ENCODE measurements at regions not wholly inside any gene's neighbourhood (a gene's known extent, or its start where the extent isn't known, plus 50 kb on each side); places are given as distances from the start of the nearest gene placed in this dataset.

DNA sequence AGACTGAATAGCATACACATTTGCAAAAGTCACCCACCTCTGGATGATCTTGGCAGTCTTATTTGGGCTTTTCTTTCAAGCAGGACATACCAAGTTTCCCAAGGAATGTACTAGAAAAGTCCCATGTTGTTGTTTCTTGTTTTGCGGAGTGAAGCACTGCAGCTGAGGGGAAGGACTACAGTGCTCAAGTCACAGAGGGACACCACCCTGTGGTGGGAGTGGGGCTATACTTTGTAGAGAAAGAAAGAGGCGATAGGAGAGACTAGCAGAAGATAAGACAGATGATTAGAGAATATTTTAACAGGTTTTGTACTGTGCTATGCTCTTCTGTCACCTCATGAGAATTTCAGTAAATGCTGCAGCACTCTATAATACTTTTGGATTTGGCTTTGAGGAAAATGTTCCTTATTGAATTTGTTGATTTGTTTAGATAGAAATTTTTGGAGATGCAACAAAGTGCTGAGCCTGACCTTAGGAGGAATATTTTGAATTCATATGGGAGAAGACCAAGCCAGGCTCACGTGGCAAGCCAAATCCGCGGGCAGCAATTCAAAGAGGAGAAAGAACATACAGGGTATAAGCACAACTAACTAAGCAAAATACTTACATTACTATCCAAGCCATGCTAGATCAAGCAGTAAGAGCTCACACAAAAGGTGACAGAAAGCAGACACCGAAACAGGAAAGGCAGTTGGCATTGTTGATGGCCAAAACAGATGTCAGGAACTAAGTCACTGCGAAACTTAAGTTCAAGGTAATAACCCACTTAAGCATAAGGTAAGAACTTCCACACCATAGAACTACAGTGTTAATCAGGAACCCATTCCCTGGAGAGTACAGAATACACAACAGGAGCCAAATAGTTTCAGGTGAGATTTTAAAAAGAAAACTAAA, 280.3 kb upstream of the INTU start:
- no peak overlapping the region for H3K4me3 ChIP-seq (ENCODE audit: low read depth, low read length)
- TF ChIP-seq, protein P1, sequence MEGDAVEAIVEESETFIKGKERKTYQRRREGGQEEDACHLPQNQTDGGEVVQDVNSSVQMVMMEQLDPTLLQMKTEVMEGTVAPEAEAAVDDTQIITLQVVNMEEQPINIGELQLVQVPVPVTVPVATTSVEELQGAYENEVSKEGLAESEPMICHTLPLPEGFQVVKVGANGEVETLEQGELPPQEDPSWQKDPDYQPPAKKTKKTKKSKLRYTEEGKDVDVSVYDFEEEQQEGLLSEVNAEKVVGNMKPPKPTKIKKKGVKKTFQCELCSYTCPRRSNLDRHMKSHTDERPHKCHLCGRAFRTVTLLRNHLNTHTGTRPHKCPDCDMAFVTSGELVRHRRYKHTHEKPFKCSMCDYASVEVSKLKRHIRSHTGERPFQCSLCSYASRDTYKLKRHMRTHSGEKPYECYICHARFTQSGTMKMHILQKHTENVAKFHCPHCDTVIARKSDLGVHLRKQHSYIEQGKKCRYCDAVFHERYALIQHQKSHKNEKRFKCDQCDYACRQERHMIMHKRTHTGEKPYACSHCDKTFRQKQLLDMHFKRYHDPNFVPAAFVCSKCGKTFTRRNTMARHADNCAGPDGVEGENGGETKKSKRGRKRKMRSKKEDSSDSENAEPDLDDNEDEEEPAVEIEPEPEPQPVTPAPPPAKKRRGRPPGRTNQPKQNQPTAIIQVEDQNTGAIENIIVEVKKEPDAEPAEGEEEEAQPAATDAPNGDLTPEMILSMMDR (IDR thresholded peaks at IDR 0.05; ENCODE audit: borderline replicate concordance, insufficient read depth, low read depth, low read length) = no peak

DNA sequence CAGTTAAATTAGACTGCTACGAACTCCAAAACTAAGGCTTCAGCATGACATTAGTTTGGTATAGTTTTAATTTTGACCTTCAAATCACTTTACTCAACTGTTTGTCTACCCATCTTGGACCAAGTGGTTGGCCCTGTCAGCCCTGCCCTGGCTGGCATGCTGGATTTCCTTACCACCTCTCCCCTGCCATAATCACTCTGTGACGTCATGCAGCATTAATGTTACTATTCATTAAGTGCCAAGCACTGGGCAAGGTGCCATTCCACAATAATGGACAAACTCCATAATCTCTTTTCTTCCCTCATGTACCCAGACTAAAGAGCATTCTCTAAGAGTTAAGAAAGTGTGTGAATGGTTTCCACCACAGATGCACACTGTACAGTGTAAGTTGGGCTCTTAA, 277.0 kb upstream of the INTU start:
- TF ChIP-seq, protein P1 (IDR thresholded peaks at IDR 0.05; ENCODE audit: borderline replicate concordance, insufficient read depth, low read depth, low read length) = no peak
- no peak overlapping the region for H3K4me3 ChIP-seq (ENCODE audit: low read depth, low read length)

DNA sequence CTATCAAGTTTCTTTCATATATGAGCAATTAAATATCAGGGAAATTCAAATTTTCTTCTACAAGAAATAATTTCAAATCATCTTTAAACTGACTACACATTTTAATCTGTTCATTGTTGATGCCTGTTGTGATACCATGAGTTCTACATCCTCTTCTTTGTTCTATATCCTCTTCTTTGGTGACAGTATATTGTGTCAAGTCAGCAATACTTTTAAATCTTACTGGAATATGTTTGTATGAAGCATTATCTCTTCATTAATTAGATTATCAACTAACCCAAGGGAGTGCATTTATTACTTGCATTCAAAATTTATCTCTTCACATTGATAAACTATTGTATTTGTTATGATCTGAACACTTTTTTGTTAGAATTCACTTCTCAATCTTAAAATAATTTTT, 275.0 kb upstream of the INTU start:
- no peak overlapping the region for H3K4me3 ChIP-seq (ENCODE audit: low read depth, low read length)
- TF ChIP-seq, protein P1 (IDR thresholded peaks at IDR 0.05; ENCODE audit: borderline replicate concordance, insufficient read depth, low read depth, low read length) = no peak

DNA sequence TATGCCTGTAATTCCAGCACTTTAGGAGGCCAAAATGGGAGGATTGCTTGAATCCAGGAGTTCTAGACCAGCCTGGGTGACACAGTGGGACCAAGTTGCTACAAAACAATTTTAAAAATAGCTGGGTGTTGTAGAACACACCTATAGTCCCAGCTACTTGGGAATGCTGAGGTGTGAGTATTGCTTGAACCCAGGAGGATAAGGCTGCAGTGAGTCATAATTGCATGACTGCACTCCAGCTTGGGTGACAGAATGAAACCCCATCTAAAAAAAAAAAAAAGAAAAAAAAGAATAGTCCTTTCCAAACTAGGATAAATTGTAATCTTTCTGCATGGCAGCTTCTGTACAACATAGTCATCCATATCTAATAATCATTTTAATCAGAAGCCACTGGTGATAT, 270.1 kb upstream of the INTU start:
- no peak overlapping the region for H3K4me3 ChIP-seq (ENCODE audit: low read depth, low read length)
- TF ChIP-seq, protein P1 (IDR thresholded peaks at IDR 0.05; ENCODE audit: borderline replicate concordance, insufficient read depth, low read depth, low read length) = no peak

DNA sequence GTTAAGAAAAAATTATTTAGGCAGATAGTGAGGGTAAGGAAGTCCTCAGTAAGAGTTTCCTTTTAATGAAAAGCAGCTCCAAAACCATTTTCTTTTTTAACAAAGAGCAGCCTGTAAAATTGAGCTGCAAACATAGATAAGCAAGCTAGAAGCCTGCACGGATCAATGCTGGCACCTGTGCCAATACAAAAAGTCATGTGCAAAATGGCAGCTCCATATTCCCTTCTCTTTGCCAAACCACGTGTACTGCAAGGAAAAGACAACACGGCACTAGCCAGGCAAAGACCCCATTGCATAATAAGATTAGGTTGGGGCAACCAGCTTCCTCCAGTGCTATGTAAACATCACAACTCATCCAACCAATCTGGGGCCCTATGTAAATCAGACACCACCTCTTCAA, 268.4 kb upstream of the INTU start:
- TF ChIP-seq, protein P1 (IDR thresholded peaks at IDR 0.05; ENCODE audit: borderline replicate concordance, insufficient read depth, low read depth, low read length) = no peak
- no peak overlapping the region for H3K4me3 ChIP-seq (ENCODE audit: low read depth, low read length)

GRCh38 chr4:127364911-127365310, 267.8 kb upstream of the INTU start:
- TF ChIP-seq, protein P1 (IDR thresholded peaks at IDR 0.05; ENCODE audit: borderline replicate concordance, insufficient read depth, low read depth, low read length) = no peak
- H3K4me3 ChIP-seq (ENCODE audit: low read depth, low read length) = no peak overlapping the region

DNA sequence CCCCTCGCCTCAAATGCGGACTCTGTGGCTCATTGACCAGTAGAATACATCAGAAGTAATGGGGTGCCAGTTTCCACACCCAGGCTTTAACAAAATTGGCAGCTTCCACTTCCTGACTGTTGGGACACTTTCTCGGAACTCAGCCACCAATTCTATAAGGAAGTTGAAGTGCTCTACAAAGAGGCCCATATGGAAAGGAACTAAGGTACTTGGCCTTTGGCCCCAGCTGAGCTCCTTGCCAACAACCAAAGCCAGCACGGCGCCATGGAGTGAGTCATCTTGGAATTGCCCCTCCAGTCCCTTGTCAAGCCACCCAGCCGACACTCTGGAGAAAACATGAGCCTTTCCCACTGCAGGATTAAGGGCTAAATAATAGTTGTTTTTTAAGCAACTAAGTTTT, 262.2 kb upstream of the INTU start:
- no peak overlapping the region for H3K4me3 ChIP-seq (ENCODE audit: low read depth, low read length)
- TF ChIP-seq, protein P1 (IDR thresholded peaks at IDR 0.05; ENCODE audit: borderline replicate concordance, insufficient read depth, low read depth, low read length) = no peak

Data from GM12875 (cell line).